ENCODE measurements at regions not wholly inside any gene's neighbourhood (a gene's known extent, or its start where the extent isn't known, plus 50 kb on each side); places are given as distances from the start of the nearest gene placed in this dataset.
"Not testable (repeated sequence)": the region's sequence is repeated elsewhere in the genome, so short reads cannot be mapped to it uniquely, and the experiment has no call there.

DNA sequence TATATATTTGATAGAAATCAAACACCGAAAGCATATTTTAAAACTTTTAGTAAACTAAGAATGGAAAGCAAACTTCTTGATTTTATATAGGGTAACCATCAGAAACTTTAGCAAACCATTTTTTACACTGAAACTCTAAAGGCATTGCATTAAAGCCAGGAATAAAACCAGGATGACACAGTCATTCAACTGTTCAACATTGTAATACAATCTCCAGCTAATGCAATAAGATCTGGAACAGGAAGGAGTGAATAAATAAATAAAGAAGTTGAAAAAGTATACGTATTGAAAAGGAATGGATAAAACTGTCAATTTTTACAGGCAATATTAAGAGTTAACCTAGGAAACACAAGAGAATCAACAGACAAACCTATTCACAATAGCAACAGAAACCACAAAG lies 181.9 kb upstream of the TTC14 start:
- no peak for DNase-seq (ENCODE audit: low read depth)

DNA sequence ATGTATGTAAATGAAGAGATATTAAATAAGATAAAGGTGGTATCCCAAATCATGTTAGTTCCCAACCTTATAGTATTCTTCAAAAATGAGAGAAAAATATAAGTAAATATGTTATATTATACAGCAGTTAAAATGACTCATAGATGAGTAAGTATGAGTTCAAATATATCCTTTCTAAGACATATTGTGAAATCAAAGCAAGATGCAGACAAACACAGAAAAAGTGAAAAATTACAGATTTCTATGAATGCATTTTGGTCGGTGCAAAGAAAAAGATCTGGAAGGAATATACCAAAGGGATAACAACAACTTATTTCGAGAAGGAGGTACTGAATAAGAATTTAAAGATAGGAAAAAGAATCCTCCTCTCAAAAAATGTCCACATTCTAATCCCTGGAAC lies 181.2 kb upstream of the TTC14 start:
- DNase-seq (ENCODE audit: low read depth): no peak

DNA sequence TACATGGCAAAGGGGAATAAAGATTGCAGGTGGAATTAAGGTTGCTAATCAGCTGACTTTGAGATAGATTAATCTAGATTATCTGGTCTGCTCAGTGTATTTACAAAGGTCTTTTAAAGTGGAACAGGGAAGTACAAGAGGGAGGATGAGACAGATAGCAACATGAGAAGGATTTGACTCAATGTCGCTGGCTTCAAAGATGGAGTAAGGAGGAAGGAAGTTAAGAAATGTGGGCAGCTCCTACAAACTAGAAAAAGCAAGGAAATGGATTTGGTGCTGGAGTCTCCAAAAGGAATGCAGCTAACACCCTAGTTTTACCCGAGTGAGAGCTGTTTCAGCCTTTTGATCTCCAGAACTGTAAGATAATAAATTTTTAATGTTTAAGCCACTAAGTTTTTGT lies 180.7 kb upstream of the TTC14 start:
- DNase-seq (ENCODE audit: low read depth): no peak

DNA sequence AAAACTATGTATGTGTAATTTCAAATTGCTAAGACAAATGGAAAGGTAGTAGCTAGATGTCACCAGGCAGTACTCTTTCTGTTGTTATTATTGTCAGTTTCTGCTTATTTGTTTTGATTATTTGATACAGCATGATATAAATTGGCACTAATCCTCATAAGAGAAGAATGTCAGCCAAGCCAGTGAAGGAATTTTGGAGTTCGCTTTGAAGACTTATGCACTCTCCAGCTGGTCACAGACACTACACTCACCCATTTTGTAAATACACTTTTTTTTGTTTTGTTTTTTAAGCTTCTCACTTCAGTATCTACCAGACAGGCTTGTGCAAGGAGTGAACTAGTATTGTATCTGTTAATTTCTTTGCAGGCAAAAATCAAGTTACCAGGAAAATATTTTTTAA lies 180.2 kb upstream of the TTC14 start:
- no peak for DNase-seq (ENCODE audit: low read depth)

DNA sequence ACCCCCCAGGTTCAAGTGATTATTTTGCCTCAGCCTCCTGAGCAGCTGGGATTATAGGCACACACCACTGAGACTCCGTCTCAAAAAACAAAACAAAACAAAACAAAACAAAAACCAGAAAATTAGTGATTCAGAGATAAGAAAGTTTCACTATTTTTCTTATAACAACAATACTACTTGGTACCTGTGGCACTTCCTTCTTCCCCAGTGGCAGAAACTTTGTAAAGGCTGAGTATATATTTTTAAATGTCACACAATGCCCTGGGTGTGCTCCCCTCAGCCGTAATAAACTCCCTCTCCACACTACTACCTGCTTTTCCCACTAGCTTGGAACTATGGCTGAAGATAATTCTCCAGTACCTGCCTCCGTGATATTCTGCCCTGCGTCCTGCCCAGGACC lies 177.7 kb upstream of the TTC14 start:
- DNase-seq (ENCODE audit: low read depth): not testable (repeated sequence)

DNA sequence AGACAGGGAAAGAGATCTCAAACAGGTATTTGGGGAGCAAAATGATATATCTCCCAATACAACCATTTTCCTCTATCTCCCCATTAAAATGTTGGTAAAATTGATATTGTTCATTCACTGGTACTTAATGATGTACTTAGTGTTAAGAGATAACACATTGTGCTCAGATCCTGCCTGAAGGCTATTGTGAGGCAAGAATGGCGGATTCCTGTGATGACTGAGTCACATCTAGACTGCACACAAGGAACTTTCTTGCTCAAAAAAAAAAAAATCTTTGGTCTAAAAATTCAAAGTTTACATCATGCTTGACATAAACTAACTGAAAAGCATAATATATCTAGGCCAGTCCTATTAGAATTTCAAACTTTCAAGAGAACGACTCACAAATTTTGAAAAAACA lies 171.1 kb upstream of the TTC14 start:
- no peak for DNase-seq (ENCODE audit: low read depth)

DNA sequence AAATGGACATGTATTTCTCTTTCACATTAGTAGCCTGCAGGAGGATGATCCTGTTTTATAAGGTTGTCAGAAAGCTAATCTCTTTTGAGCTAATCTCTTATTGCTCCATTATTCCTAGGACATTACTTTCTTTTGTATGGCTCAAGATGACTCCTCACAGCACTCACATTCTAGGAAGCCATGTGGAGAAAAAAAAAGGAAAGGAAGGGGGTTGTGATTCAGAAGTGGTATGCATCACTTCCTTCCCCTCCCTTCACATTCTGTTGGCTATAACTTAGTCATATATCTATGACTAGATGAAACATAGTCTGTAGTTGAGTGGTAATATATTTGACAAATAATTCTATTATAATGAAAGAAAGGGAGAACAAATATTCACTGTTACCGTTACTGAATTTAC lies 168.8 kb upstream of the TTC14 start:
- no peak for DNase-seq (ENCODE audit: low read depth)

DNA sequence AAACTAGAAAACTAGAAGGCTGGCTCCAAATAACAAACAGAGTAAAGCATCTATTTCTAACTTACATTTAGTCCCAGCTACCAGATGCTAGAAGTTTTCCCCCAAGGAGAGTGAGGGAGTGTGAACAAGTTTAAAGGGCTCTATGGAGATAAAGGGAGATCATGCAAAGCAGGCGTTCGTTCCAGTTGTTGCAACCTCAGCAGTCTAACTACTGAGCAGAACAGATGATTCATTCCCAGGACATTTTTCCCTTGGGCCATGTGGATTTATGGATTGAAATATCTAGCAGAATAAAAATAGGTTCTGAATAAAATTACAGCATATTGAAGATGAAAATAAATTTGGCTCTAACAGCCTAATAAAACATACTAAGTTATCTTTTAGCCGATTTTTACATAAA lies 154.8 kb upstream of the TTC14 start:
- no peak for DNase-seq (ENCODE audit: low read depth)

DNA sequence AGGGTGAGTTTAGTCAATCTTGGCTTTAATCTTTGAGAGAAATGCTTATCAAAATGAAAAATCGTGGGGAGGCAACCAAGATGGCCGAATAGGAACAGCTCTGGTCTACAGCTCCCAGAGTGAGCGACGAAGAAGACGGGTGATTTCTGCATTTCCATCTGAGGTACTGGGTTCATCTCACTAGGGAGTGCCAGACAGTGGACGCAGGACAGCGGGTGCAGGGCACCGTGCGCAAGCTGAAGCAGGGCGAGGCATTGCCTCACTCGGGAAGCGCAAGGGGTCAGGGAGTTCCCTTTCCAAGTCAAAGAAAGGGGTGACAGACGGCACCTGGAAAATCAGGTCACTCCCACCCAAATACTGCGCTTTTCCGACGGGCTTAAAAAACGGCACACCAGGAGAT lies 153.6 kb upstream of the TTC14 start:
- DNase-seq (ENCODE audit: low read depth): not testable (repeated sequence)

DNA sequence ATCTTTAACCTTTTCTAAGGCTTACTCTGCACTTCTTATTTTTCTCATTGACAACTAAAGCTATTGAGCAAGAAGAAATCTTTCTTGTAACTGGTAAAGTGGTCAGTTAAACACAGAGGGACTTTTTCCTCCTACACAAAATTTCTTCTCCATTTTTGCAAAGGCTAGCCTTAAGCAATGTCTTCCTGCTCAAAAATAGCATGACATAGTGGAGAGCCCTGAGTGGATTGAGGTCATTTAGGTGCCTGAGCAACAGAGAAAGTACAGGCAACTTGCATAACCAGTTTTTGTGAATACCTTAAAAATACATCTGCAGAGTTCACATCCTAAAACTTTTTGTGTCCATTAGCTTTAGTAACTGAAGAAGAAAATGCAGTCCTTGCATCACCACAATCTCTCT lies 144.7 kb upstream of the TTC14 start:
- DNase-seq (ENCODE audit: low read depth): no peak

DNA sequence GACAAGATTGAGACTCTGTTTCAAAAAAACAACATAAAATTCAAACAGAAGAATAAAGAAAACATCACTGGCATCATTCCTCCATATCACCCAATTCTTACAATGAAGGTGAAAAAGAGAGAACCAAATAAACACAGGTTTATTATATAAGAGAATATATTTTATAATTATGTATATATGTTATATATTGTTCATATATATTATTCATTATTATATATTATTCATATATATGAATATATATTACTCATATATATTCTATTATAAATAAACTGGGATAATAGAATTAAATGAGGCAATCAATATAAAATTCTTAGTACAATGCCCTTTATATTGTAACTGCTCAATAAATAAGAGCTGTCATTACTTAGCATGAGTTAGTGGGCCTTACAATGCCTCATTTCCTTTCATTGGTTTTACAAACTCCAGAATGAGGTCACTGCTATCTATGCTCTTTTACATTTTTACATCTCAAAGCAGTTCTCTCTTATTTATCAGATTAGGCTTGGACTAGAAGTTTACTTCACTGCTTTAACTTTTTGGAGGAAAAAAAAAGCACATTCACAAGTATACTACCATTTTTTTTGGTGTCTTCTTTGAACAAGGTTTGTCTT lies 135.5 kb upstream of the TTC14 start:
- DNase-seq (ENCODE audit: low read depth): no peak

DNA sequence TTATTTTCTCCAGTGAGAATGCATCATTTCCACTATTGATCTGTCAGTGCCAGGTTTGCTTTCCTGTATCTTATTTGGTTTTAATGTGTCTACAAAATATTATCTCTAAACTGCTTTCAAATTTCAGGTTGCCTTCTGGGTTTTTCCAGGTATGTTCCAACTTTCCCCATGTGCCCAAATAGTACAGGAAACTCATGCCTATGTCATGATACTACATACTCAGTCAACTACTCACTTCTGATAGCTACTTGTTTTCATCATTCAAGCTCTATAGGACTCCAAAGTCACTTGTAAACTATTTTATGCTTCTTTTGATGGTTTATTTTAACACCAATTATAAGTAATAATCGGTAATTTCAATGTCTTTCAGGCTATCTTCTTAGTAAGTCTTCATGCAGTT lies 134.8 kb upstream of the TTC14 start:
- no peak for DNase-seq (ENCODE audit: low read depth)

DNA sequence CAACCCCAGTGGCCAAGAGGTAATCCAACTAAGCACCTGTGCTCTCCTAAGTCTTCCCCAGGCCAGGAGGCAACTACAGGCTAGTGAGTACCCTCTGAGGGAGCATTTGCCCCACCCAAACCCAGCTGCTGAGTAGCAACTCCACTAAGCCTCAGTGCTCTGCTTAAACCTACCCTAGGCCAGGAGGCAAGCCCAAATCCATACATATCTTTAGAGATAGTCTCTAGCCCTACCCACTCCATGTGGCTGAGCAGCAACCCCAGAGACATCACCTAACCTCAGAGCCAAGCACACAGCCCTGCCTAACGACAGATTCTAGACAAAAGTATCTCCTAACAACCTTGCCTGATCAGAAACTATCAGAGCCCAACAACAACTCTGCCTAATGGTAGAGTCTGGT lies 132.8 kb upstream of the TTC14 start:
- no peak for DNase-seq (ENCODE audit: low read depth)

DNA sequence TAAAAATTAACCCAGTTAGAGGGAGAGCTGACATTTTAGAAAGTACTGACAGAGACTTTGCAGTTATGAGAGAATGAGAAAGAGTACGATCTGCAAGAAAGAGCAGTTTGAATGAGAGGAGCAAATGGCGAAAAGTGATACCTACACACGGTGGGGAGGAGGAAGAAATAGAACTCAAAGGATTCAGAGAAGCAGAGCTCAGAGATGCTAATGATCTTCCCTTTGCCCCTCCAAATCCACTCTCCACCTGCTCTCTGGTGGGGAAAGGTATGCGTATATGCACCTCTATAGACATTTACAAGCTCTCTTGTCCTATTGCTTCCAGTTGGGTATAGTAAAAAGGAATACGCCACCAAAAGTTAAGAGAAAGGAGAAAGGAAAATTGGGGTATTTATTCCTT lies 123.3 kb upstream of the TTC14 start:
- DNase-seq (ENCODE audit: low read depth): no peak

DNA sequence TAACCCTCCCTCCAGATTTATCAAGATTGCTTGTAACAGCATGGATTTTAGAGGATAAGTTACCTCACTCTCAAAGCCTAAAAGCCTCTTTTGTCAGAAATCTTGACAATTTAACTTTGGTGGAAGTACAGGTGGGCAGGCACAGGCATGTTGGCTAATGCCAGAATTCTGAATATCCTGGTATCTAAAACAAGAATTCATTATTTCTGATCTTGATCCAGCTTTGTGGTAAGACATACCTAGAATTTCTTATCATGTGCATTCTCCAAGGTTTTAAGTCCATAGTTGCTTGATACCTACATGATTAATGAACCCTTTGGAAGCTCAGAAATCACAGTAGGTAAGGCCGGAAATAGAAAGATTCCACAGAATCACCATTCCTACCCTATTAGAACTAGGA lies 109.9 kb upstream of the TTC14 start:
- no peak for DNase-seq (ENCODE audit: low read depth)

DNA sequence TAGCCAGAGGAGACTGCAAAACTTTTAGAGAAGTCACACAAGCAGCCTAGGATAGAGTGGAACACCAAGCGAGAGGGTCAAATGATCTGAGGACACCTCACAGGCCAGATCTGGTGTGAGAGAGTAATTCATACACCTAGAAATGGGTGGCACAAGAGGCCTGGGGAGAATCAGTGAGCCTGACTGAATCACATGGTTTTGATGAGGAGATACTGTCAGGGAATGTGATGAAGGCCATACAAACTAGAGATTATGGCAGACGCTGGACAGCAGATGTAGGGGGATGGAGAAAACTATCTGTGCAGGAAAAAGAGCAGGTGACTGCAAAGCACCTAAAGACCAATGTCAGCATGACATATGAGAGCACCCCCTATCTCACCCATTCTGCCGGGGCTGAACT lies 105.0 kb upstream of the TTC14 start:
- no peak for DNase-seq (ENCODE audit: low read depth)

DNA sequence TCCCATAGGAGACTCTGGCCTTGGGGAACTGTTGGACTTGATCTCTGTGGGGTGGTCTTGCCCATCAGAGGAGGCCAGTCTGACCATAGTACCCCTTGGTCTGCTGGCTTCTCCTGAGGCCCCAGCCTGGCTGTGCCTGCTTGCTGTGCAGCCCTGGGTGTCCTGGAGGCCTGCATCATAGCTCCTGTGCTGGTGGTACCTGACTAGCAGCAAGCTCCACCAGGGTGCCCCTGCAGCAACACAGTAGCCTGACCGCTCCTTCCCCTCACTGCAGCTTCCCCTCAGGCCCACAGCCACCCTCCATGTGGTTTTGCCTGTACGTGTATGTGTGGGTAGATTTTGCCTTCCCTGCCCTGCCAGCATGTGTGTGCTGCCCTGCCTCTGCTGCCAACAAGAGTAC lies 85.6 kb upstream of the TTC14 start:
- no peak for DNase-seq (ENCODE audit: low read depth)

DNA sequence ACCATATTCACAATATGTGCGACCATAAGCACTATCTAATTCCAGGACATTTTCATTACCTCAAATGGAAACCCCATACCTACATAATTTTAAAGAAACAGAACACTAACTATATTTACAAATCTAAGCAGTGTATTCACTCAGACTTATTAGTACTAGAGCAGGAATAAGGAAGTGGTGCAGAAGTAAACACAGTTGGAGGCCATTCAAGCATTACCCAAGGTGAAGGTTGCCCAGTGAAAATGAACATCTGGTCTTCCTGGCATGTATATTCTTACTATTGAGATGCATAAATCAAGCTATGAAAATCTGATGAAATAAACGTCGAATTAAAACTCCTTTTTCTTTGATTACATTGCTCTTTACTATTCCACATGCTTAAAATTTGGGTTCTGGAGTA lies 78.9 kb upstream of the TTC14 start:
- DNase-seq (ENCODE audit: low read depth): no peak

DNA sequence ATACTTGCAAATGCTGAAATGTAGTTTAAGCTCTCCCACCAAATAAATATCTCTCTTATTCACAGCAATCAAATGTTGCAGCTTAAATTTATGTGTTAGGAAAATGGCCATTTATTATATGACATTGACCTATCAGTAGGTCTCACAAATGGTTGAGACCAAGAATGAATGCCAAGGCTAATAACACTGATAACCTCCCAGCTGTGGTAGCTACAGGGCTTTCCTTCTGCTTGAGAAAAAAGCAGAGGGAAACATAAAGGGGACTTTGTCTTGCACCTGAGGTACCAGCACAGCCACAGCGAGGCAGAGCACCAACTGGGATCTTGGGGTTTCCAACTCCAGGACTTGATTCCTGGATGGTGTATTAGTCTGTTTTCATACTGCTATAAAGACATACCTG lies 73.1 kb upstream of the TTC14 start:
- DNase-seq (ENCODE audit: low read depth): no peak

DNA sequence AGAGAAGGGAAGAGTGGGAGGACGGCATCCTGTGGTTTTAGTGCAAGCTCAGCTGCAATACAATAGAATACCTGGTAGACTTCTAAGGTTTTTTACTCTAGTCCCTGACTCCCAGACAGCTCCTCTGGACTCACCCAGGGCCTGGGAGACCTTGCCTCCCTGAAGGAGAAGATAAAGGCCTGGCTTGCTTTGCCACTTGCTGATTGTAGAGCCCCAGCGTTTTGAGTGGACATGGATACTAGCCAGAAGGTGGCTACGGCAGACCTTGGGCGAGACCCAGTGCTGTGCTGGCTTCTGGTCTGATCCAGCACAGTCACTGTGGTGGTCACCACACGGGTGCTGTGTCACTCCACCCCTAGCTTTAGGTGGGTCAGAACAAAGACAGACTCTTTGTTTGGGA lies 72.2 kb upstream of the TTC14 start:
- DNase-seq (ENCODE audit: low read depth): no peak

DNA sequence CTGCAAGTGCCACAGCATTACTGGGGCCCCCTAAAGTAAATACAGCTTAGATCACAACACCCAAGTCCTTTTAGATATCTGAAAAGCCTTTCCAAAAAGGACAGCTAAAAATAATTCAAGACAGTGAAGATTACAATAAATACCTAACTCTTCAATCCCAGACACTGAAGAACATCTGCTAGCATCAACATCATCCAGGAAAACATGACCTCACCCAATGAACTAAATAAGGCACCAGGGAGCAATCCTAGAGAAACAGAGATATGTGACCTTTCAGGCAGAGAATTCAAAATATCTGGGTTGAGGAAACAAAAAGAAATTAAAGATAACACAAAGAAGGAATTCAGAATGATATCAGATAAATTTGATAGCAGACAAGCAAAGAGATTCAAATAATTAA lies 71.7 kb upstream of the TTC14 start:
- DNase-seq (ENCODE audit: low read depth): no peak

DNA sequence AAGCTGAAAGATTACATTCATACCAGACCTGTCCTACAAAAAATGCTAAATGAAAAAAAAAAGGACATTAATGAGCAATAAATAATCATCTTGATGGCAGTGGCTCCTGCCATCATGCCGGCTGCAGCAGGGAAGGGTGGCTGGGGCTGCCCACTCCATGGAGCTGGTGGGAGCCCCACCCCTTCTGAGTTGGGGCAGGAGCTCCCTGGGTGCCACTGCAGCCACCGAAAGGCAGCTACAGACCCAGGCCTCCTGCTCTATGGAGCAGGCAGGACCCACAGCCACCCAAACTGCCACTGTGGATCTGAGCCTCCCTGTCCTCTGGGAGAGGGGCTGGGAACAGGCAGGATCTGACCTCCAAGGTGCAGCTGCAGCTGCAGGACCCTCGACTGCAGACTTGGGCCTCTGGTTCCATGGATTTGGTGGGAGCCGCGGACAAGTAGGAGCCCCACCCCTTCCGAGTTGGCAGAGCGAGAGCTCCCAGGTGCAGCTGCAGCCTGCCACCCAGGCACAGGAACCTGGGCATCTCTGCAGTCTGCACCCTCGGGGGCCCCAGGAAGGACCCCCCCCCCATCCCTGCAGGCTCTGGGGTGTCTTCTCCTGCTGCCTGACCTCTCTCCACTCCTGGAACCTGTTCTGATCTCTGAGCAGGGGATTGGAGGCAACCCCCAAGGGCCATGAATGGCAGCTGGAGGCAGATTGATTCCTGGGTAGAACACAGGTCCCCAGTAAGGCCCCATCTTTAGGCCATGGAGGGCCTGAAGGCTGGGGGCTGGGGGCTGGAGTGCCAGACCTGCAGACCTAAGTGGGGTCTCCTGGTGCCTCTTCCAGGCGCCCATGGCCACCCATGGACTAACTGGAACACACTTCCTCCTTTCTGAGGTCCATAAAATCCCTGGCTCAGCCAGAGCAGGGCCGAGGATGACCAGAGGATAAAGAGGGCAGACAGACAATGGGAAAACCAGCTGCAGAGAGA lies 70.4 kb upstream of the TTC14 start:
- DNase-seq (ENCODE audit: low read depth): no peak

DNA sequence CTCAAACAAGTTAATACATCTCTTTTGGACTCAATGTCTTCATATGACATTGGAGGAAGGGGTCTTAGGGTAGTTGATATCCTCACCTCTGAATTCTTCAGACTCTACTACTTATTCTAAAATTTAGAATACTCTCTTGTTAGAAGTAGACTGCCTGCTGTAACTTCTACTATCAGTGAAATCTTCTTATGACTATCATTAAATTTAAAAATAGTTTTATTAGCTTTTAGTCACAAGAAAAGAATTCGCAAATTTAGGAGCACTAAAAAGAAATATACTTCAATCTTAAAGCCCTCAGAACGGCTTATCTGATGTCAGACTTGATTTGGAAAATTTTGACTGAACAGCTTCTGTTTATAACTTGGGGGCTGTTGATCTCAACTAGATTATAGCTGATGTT lies 67.1 kb upstream of the TTC14 start:
- DNase-seq (ENCODE audit: low read depth): no peak

DNA sequence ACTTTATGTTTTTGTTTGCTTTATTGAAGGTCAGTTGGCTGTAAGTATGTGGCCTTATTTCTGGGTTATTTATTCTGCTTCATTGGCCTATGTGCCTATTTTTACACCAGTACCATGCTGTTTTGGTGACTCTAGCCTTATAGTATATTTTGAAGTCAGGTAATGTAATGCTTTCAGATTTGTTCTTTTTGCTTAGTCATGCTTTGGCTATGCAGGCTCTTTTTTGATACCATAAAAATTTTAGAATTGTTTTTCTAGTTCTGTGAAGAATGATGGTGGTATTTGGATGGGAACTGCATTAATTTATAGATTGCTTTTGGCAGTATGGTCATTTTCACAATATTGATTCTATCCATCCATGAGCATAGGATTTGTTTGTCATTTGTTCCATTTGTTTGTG lies 63.5 kb upstream of the TTC14 start:
- no peak for DNase-seq (ENCODE audit: low read depth)
